Activated CD4-positive, alpha-beta T cell treated with anti-CD3 and anti-CD28 coated beads, Interleukin-2, amount 50 U/mL, for 48 hours (primary cell): ENCODE measurements at regions not wholly inside any gene's neighbourhood (a gene's known extent, or its start where the extent isn't known, plus 50 kb on each side); places are given as distances from the start of the nearest gene placed in this dataset.
A peak's percentile ranks its signal among the peaks of the same experiment; 100 is the strongest.
"Not testable (repeated sequence)": the region's sequence is repeated elsewhere in the genome, so short reads cannot be mapped to it uniquely, and the experiment has no call there.

Source experiments
- DNase-seq, 2 experiments: peaks; one replicate each; pipeline ENCODE4 v3.0.0-alpha.2; 2020

DNA sequence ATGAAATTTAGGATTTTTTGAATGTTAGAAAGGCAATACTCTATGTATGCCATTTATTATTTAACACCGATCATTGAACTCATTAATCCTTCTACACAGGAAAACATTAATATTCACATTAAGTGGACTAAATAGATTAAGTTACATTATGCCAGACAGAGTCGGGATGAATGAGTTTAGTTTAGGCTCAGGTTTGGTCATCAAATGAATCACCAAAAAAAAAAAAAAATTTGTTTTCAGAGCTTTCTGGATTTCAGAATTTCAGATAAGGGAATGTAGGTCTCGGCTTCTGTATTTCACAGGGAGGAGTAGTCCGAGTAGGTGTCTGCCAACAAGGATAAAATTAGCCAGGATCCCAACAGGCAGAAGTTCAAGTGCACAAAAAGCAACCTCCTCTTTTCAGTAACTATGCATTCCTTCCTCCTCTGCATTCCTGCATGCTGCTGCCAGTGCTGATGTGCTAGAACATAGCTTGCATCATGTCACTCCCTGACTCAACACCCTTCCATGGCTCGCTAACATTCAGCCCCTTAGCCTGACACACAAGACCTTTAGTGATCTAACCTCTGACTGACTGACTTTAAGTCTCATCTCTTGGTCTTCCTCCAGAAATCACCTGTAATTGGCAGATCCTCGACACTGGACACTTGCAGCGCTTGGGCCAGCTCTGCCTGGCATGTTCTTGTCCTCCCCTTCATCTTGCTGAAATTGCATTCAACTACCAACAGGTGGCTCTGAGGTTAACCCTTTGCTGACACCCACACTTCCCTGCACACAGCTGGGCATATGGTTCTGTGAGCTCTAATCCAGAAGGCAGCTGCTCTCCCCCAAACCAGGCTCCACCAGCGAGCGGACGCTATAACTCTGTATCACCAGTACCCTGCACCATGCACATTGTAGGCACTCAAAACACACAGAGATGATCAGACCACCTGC is 145.4 kb upstream of the PROK2 start:
- DNase-seq: peak; percentile 6 to 15

GRCh38 chr3:71928212-71928611 is 143.3 kb upstream of the PROK2 start:
- no peak for DNase-seq

DNA sequence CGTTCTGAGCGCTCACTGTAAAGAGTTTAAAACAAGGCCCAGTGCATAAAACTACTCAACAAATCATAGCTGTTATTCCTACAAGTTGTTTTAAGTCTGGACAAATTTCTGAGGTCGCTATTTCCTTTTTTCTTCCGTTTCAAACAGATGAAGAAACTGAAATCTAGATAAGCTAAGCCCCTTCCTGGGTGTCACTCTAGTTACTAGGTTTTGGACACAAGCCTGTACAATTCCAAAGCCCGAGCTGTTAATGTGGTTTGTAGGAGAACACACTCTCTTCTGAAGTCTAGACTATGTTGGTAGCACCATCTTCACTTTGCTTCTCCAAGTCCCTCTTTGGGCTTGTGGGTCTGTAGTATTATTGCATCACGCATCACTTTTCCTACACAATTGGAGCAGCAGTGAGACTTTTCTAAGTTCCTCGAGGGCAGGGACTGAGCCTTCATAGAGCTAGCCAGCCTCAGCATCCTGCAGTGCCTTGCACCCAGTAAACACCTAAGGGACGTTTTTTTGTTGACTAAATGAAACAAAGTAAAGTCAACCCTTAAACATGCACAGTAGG is 142.6 kb upstream of the PROK2 start:
- no peak for DNase-seq

DNA sequence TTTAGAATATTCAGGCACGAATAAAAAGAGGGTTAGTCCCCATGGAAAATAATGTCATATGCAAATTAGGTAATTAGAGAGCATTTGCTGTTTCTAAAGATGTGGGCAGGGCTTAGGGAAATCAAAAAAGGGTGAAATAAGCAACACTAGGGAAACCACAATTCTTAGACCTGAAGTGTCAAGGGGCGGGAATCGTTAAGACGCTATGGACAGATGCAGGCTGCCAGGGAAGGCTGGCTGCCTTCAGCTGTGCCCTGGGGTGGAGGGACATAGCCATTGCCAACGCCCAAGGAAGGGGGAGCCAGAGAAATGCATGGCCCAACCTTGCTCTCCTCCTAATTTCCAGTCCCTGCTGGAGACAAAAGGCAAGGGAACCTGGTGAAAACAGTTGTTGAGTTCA is 141.7 kb upstream of the PROK2 start:
- no peak for DNase-seq

- peak in 1 of 2 experiments; percentile 13 for DNase-seq
Measured at GRCh38 chr3:71926262-71926600, 141.3 kb upstream of the PROK2 start.

GRCh38 chr3:71925511-71926261 is 140.7 kb upstream of the PROK2 start:
- DNase-seq: not testable (repeated sequence)

GRCh38 chr3:71924721-71925120 is 139.8 kb upstream of the PROK2 start:
- DNase-seq: no peak

DNA sequence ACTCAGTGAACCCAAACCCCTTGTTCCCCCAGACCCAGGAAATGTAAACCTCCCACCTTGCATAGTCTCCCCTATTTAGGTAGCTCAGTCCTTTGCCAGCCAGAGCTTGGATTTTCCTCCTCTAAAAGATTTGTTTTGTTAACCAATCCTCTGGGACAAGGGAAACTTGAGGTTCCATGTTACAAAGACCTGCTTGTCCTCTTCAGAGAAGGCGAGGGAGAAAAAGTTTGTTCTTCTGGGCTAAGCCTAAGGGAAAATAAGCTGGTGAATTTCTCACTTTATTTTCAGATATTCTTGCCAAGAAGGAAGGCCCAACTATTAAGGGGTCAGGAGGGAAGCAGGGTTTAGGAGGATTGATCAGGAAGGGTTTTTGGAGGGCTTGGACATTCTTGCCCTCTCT is 136.1 kb upstream of the PROK2 start:
- no peak for DNase-seq

- no peak for DNase-seq
Measured at GRCh38 chr3:71919572-71919971, 134.6 kb upstream of the PROK2 start.

DNA sequence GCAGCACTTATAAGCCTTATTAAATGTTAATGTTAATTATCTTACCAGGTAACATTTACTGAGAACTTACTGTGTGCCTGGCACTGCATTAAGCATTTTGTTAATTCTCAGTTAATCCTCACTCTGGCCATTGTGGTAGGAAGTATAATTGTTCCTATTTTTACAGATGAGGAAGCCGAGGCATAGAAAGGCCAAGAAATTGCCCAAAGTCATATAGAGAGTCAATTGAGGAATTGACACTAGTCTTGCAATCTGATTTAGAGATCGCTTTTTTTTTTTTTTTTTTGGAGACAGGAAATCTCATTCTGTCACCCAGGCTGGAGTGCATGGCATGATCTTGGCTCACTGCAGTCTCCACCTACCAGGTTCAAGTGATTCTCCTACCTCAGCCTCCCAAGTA is 132.6 kb upstream of the PROK2 start:
- DNase-seq: no peak

- DNase-seq: no peak
Measured at GRCh38 chr3:71916747-71917369, 131.9 kb upstream of the PROK2 start.

GRCh38 chr3:71912839-71913495 is 128.0 kb upstream of the PROK2 start:
- DNase-seq: no peak

DNA sequence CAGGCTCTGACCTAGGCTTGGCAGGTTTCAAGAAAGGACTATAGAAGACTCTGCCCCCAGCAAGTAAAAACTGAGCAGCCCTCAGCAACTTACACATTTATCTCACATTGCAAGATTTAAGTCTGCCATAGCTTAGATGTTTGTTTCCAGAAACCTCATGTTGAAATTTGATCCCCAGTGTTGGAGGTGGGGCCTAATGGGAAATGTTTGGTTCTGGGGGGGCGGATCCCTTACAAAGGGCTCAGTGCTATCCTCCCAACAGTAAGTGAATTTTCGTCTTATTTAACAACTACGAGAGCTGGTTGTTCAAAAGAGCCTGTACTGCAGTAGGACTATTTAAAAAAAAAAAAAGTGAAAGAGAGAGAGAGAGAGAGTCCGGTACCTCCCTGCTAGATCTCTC is 125.2 kb upstream of the PROK2 start:
- DNase-seq: no peak

DNA sequence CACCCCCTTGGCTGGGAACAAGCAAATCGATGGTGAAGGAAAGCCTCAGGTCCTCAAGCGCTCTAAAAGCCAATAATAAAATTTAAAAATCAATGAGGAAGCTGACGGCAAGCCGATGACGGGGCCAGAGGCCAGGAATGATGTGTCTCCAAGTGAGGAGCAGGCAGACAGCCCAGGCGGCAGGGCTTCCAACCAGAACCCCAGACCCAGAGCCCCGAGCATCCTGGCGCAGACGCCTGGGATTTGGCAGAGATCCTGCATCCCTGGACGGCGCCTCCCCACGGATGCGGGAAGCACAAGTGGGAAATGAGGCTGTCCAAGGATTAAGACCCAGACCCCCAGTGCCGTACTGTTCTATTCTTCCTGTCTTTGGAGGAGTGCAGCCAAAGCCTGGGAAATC is 123.0 kb upstream of the PROK2 start:
- DNase-seq: no peak

DNA sequence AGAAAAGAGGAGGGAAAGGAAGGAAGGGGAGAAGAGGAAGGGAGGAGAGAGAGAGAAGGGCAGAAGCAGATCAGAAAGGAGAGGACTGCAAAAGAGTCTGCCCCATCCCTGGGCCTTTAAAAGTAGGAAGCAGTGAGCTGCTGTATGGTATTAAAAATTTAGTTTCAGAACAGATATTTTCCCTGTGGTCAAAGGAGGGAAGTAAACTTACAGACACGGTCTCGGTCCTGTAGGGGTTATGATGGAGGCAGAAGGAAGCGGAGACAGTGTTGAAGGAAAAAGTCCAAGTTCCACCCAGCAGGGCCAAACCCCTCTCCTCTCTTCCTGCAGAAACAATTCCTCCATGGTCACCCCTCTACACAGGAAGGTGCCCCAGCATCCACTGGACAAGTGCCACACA is 122.0 kb upstream of the PROK2 start:
- DNase-seq: no peak

GRCh38 chr3:71905426-71905825 is 120.5 kb upstream of the PROK2 start:
- DNase-seq: no peak

DNA sequence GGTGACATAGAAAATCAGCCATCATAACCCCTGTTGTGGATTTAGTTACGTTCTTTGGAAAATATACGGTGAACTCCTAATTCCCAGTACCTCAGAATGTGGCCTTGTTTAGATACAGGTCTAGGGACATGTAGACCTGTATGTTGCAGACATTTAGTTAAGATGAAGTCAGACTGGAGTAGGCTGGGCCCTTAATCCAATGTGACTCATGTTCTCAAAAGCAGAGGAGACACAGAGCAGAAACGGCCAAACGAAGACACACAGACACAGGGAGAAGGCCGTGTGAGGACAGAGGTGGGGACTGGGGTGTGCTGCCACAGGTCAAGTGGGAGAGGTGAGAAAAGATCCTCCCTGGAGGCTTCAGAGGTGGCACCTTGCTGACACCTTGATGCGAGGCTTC is 119.0 kb upstream of the PROK2 start:
- no peak for DNase-seq

GRCh38 chr3:71903112-71903495 is 118.2 kb upstream of the PROK2 start:
- no peak for DNase-seq

- DNase-seq: no peak
Measured at GRCh38 chr3:71902258-71903111, 117.5 kb upstream of the PROK2 start.

- DNase-seq: no peak
Measured at GRCh38 chr3:71901645-71902044, 116.7 kb upstream of the PROK2 start.

DNA sequence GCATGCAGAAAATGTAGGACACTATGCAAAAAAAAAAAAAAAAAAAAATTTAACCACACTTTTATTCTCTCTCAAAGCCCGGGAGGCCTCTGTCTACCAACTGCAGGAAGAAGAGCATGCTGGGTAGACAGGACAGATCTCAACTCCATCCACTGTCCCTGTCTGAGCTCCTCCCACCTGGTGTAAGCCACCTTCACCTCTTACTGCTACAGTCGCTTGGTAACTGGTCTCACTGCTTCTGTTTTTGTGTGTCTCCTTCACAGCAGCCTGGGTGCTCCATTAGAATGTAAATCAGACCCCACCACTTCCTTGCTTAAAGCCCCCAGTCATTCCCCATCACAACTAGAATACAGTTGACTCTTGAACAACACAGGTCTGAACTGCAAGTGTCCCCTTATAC is 115.1 kb upstream of the PROK2 start:
- DNase-seq: no peak

DNA sequence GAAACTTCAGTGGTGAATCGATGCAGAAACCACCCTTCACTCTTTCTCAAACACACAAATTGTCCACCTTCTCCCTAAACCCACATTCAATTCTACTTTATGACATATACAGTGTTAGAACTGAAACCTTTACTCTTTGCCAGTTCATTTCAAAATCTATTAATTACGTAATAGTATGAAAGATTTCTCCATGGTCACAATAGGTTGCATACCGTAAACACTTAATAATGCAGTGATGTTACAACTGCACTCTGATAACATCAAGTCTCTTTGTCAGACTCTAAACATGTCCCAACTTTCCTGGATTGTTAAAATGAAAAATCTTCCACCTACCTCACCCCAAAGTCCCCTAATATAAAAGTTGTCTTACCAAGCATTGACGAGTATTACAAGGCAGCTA is 111.8 kb upstream of the PROK2 start:
- DNase-seq: no peak
